ENCODE measurements at regions not wholly inside any gene's neighbourhood (a gene's known extent, or its start where the extent isn't known, plus 50 kb on each side); places are given as distances from the start of the nearest gene placed in this dataset.

DNA sequence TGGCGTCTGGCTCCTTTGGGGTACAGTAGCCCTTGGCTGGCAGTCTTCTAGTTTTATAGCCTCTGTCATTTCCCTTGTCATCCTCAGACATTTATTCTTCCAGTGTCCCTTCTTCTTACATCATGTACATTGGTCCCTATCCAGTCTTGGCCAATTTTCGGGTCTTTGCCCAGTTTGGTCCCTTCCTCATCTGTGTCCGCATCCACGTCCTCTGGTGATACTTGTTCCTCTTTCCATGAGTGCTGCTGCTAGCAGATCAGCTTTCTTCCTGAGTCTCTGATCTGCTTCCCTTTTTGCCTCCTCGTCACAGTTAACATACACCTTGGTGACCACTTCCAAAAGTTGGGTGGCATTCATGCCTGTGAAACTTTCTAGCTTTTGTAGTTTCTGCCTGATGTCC is 86.2 kb upstream of the GPR6 start:
- Histone ChIP-seq H3K79me2 (ENCODE audit: control insufficient read depth, insufficient read depth, low read length) (no peaks in the 10 kb centered on the region), H2AFZ (ENCODE audit: control insufficient read depth, low read length) (no peak overlapping the region), H3K27me3 (ENCODE audit: control insufficient read depth, extremely low read depth, insufficient read depth, low read length) (no peaks in the 10 kb centered on the region), H3K9me3 (ENCODE audit: control insufficient read depth, low read depth, low read length) (no peaks in the 10 kb centered on the region), H3K4me1 (ENCODE audit: control insufficient read depth, extremely low read depth, insufficient read depth, low read length) (peaks cover 15% of the 10 kb centered on the region), H3K36me3 (ENCODE audit: control insufficient read depth in 2 of 2, extremely low read depth in 1 of 2, insufficient read depth in 2 of 2, low read length in 2 of 2) (no peaks in the 10 kb centered on the region), H4K20me1 (ENCODE audit: control insufficient read depth, extremely low read depth, insufficient read depth, low read length) (no peaks in the 10 kb centered on the region), H3K9me1 (ENCODE audit: control insufficient read depth, extremely low read depth, insufficient read depth, low read length) (no peaks in the 10 kb centered on the region), H3K9ac (ENCODE audit: control insufficient read depth, extremely low read depth, insufficient read depth, low read length) (no peak overlapping the region), H3K4me2 (ENCODE audit: control insufficient read depth, extremely low read depth, insufficient read depth, low read depth, low read length) (no peak overlapping the region), H3K4me3 (ENCODE audit: control insufficient read depth in 2 of 3, extremely low read depth in 1 of 3, insufficient read depth in 2 of 3, low read depth in 1 of 3, low read length in 3 of 3) (no peak overlapping the region), H3K27ac (ENCODE audit: control insufficient read depth, insufficient read depth, low read length) (no peak overlapping the region)
- dilution Hi-C loops (cut with MboI; ENCODE audit: extremely low pct_ligation_motif_present, low sequenced_read_pairs) = no loop called here
- FAIRE-seq (no peak), DNase-seq (ENCODE audit: low read depth, low spot score) (no peak)
- TF ChIP-seq, protein P1, sequence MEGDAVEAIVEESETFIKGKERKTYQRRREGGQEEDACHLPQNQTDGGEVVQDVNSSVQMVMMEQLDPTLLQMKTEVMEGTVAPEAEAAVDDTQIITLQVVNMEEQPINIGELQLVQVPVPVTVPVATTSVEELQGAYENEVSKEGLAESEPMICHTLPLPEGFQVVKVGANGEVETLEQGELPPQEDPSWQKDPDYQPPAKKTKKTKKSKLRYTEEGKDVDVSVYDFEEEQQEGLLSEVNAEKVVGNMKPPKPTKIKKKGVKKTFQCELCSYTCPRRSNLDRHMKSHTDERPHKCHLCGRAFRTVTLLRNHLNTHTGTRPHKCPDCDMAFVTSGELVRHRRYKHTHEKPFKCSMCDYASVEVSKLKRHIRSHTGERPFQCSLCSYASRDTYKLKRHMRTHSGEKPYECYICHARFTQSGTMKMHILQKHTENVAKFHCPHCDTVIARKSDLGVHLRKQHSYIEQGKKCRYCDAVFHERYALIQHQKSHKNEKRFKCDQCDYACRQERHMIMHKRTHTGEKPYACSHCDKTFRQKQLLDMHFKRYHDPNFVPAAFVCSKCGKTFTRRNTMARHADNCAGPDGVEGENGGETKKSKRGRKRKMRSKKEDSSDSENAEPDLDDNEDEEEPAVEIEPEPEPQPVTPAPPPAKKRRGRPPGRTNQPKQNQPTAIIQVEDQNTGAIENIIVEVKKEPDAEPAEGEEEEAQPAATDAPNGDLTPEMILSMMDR (optimal IDR thresholded peaks at IDR 0.05 in 1 of 3, IDR thresholded peaks at IDR 0.05 in 1 of 3, conservative IDR thresholded peaks at IDR 0.05 in 1 of 3; ENCODE audit: extremely low read depth in 1 of 3, insufficient read depth in 2 of 3, low read length in 3 of 3) = no peak
- TF ChIP-seq EZH2 (IDR thresholded peaks at IDR 0.05; ENCODE audit: low read length) = no peak

- Histone ChIP-seq H3K9ac (ENCODE audit: control insufficient read depth, extremely low read depth, insufficient read depth, low read length) (no peak overlapping the region), H3K4me1 (ENCODE audit: control insufficient read depth, extremely low read depth, insufficient read depth, low read length) (peaks cover 15% of the 10 kb centered on the region), H4K20me1 (ENCODE audit: control insufficient read depth, extremely low read depth, insufficient read depth, low read length) (no peaks in the 10 kb centered on the region), H3K79me2 (ENCODE audit: control insufficient read depth, insufficient read depth, low read length) (no peaks in the 10 kb centered on the region), H3K27me3 (ENCODE audit: control insufficient read depth, extremely low read depth, insufficient read depth, low read length) (no peaks in the 10 kb centered on the region), H3K36me3 (ENCODE audit: control insufficient read depth in 2 of 2, extremely low read depth in 1 of 2, insufficient read depth in 2 of 2, low read length in 2 of 2) (no peaks in the 10 kb centered on the region), H3K9me3 (ENCODE audit: control insufficient read depth, low read depth, low read length) (no peaks in the 10 kb centered on the region), H3K4me2 (ENCODE audit: control insufficient read depth, extremely low read depth, insufficient read depth, low read depth, low read length) (peak overlapping the region; percentile 35), H3K9me1 (ENCODE audit: control insufficient read depth, extremely low read depth, insufficient read depth, low read length) (no peaks in the 10 kb centered on the region), H2AFZ (ENCODE audit: control insufficient read depth, low read length) (no peak overlapping the region), H3K4me3 (ENCODE audit: control insufficient read depth in 2 of 3, extremely low read depth in 1 of 3, insufficient read depth in 2 of 3, low read depth in 1 of 3, low read length in 3 of 3) (no peak overlapping the region), H3K27ac (ENCODE audit: control insufficient read depth, insufficient read depth, low read length) (no peak overlapping the region)
- FAIRE-seq (peak; percentile 29), DNase-seq (ENCODE audit: low read depth, low spot score) (no peak)
- TF ChIP-seq, protein P1 (optimal IDR thresholded peaks at IDR 0.05 in 1 of 3, IDR thresholded peaks at IDR 0.05 in 1 of 3, conservative IDR thresholded peaks at IDR 0.05 in 1 of 3; ENCODE audit: extremely low read depth in 1 of 3, insufficient read depth in 2 of 3, low read length in 3 of 3) = no peak
- TF ChIP-seq EZH2 (IDR thresholded peaks at IDR 0.05; ENCODE audit: low read length) = no peak
- dilution Hi-C loops (cut with MboI; ENCODE audit: extremely low pct_ligation_motif_present, low sequenced_read_pairs) = no loop called here
Observed at GRCh38 chr6:109892451-109893435, 85.4 kb upstream of the GPR6 start.

Data from keratinocyte (primary cell).